ENCODE measurements at regions not wholly inside any gene's neighbourhood (a gene's known extent, or its start where the extent isn't known, plus 50 kb on each side); places are given as distances from the start of the nearest gene placed in this dataset.

DNA sequence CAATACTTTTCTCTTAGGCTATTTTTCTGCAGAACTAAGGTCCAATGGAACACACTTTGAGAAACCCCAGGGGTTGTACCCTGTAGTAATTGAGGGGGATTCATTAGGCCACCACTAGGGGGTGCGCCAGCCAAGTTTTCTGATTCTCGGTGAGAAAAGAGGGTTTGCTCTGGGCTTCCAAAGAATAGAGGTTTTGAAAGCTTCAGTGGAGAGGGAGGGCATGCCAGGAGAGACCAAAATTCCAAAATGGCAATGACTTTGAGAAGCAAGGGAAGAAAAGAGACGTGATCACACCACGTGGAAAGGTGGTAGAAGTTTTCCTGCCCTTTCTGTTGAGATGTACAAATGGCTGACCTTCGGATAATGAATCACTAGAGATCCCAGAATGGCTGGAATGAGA, 323.3 kb downstream of the RPS6KC1 start:
- H3K9me3 Mint-ChIP-seq, result peaks cover 3% of the 10 kb centered on the region
- TF ChIP-seq, protein P1, sequence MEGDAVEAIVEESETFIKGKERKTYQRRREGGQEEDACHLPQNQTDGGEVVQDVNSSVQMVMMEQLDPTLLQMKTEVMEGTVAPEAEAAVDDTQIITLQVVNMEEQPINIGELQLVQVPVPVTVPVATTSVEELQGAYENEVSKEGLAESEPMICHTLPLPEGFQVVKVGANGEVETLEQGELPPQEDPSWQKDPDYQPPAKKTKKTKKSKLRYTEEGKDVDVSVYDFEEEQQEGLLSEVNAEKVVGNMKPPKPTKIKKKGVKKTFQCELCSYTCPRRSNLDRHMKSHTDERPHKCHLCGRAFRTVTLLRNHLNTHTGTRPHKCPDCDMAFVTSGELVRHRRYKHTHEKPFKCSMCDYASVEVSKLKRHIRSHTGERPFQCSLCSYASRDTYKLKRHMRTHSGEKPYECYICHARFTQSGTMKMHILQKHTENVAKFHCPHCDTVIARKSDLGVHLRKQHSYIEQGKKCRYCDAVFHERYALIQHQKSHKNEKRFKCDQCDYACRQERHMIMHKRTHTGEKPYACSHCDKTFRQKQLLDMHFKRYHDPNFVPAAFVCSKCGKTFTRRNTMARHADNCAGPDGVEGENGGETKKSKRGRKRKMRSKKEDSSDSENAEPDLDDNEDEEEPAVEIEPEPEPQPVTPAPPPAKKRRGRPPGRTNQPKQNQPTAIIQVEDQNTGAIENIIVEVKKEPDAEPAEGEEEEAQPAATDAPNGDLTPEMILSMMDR (IDR thresholded peaks at IDR 0.05; ENCODE audit: unreplicated experiment), result peak; percentile 95
- H3K4me3 Mint-ChIP-seq, result no peak overlapping the region
- H3K36me3 Mint-ChIP-seq, result no peaks in the 10 kb centered on the region
- H3K4me1 Mint-ChIP-seq, result peaks cover 9% of the 10 kb centered on the region
- peak; percentile 59 to 84 for DNase-seq (ENCODE audit: low spot score in 2 of 2, unreplicated experiment in 2 of 2)
- H3K27me3 Mint-ChIP-seq (ENCODE audit: low read depth), result no peaks in the 10 kb centered on the region
- H3K27ac Mint-ChIP-seq, result no peak overlapping the region

DNA sequence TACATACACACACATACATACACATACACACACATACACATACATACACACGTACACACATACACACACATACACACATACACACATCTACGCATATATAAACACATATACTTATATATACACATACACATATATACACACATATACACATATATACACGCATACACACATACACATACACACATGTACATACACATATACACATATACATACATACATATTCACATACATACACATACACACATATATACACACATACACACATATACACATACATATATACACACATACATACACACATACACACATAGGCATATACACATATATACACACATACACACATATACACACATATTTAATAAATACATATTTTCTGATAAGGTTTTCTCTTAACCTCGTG, 324.0 kb downstream of the RPS6KC1 start:
- no peaks in the 10 kb centered on the region for H3K36me3 Mint-ChIP-seq

DNA sequence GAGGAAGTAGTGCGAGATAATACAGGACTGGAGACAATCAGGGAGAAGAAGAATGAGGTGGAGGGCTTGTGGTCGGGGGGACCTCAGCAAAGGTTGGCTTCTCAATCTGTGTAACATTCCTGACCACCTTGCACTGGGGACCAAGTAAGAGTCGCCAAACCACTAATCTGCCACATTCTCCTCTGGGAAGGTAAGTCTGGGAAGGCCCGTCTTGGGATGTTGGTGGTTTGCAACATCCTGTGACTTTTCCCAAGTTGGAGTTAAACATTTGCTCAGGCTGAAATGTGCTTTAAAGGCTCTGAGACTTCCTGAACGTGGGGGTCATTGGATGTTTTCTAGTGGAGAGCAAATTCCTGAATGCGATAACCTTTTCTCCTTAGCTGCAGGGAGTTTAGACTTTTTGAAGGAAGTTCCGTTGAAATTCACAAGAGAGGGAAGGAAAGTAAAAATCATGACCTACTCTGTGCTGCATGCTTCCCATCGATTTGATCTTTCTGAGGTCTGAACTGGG, 325.9 kb downstream of the RPS6KC1 start:
- no peak for DNase-seq (ENCODE audit: low spot score in 2 of 2, unreplicated experiment in 2 of 2)
- Mint-ChIP-seq H3K4me1 (peaks cover 9% of the 10 kb centered on the region), H3K9me3 (peaks cover 10% of the 10 kb centered on the region), H3K4me3 (no peak overlapping the region), H3K27me3 (ENCODE audit: low read depth) (no peaks in the 10 kb centered on the region), H3K27ac (no peak overlapping the region), H3K36me3 (no peaks in the 10 kb centered on the region)
- TF ChIP-seq, protein P1 (IDR thresholded peaks at IDR 0.05; ENCODE audit: unreplicated experiment), result no peak

More for the DNA sequence above, 324.0 kb downstream of the RPS6KC1 start:
- no peak overlapping the region for H3K27ac Mint-ChIP-seq
- peaks cover 9% of the 10 kb centered on the region for H3K4me1 Mint-ChIP-seq
- TF ChIP-seq, protein P1 (IDR thresholded peaks at IDR 0.05; ENCODE audit: unreplicated experiment), result no peak
- no peak for DNase-seq (ENCODE audit: low spot score in 2 of 2, unreplicated experiment in 2 of 2)
- no peaks in the 10 kb centered on the region for H3K27me3 Mint-ChIP-seq (ENCODE audit: low read depth)
- no peak overlapping the region for H3K4me3 Mint-ChIP-seq
- H3K9me3 Mint-ChIP-seq, result peaks cover 9% of the 10 kb centered on the region

DNA sequence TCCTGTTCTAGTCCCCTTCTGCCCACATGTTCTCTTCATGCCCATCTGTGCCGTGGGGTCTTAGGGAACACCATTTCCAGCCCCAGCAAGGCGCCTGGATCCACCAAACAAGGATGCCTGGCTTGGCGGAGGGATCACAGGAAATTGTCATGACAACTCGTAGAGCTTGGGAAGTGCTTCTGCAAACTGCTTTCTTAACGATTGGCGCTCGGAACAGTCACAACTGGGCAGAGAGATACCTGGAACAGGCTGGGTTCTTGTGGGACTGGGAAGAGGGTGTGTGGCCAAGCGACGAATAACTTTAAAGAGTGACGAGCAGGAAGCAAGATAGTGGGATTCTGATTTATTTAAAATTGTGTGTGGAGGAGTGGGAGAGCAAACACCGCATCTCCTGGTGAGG, 329.8 kb downstream of the RPS6KC1 start:
- TF ChIP-seq, protein P1 (IDR thresholded peaks at IDR 0.05; ENCODE audit: unreplicated experiment), result no peak

DNA sequence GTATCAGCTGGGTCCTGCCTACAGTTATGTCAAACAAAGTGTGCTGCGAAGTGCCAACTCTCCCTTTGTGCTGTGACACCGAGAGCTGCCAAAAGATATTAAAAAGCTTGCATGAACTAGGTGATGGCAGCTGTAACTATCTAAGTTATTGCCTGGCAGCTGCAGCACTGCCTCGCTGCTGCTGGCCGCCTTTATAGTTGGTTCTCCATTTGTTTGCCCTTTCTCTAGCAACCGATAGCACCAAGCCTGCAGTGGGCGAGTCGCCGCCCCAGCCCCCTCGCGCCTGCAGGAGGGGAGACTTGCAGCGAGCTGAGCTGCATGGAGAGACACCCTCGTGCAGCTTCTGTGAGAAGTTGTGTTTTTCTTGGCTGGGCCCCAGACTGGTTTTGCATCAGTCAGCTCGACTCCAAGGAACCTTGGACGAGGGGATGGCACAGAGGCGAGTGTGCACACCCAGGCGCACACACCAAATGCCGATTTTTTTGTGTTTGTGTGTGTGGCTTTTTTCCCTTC, 330.6 kb downstream of the RPS6KC1 start:
- no peak overlapping the region for H3K27ac Mint-ChIP-seq
- DNase-seq (ENCODE audit: low spot score in 2 of 2, unreplicated experiment in 2 of 2), result no peak
- no peak overlapping the region for H3K4me3 Mint-ChIP-seq
- TF ChIP-seq, protein P1 (IDR thresholded peaks at IDR 0.05; ENCODE audit: unreplicated experiment), result no peak
- peaks cover 7% of the 10 kb centered on the region for H3K4me1 Mint-ChIP-seq
- H3K9me3 Mint-ChIP-seq, result peaks cover 10% of the 10 kb centered on the region
- H3K27me3 Mint-ChIP-seq (ENCODE audit: low read depth), result no peaks in the 10 kb centered on the region
- no peaks in the 10 kb centered on the region for H3K36me3 Mint-ChIP-seq

More for the DNA sequence above, 329.8 kb downstream of the RPS6KC1 start:
- H3K36me3 Mint-ChIP-seq, result no peaks in the 10 kb centered on the region
- no peak overlapping the region for H3K27ac Mint-ChIP-seq
- no peaks in the 10 kb centered on the region for H3K27me3 Mint-ChIP-seq (ENCODE audit: low read depth)
- H3K9me3 Mint-ChIP-seq, result peaks cover 10% of the 10 kb centered on the region
- peaks cover 9% of the 10 kb centered on the region for H3K4me1 Mint-ChIP-seq
- no peak overlapping the region for H3K4me3 Mint-ChIP-seq
- DNase-seq (ENCODE audit: low spot score in 2 of 2, unreplicated experiment in 2 of 2), result no peak

Measured in mesothelial cell of epicardium (in vitro differentiated cells).